B cell (primary cell): ENCODE measurements at regions not wholly inside any gene's neighbourhood (a gene's known extent, or its start where the extent isn't known, plus 50 kb on each side); places are given as distances from the start of the nearest gene placed in this dataset.
"Not testable (repeated sequence)": the region's sequence is repeated elsewhere in the genome, so short reads cannot be mapped to it uniquely, and the experiment has no call there.

ENCODE experiments used
- ATAC-seq: fragments of 200-7000 bp; cut with Tn5 transposase; one replicate; pipeline ENCODE4 v1.10.0; 2021; ENCODE audit warnings: low read depth, mild to moderate bottlenecking, moderate number of reproducible peaks, moderate library complexity
- CTCF ChIA-PET: fragments of 350-600 bp; sonication (Branson Sonifier 250); formaldehyde crosslinking; loops from one replicate; lab custom pipeline; 2021; ENCODE audit warnings: antibody characterized with exemption, inconsistent platforms; lab: Charles Lee
- POLR2A ChIA-PET: fragments of 350-600 bp; sonication (Branson Sonifier 250); formaldehyde crosslinking; loops from one replicate; lab custom pipeline; 2021; ENCODE audit warnings: antibody characterized with exemption; lab: Charles Lee
- DNase-seq: peaks from one replicate; pipeline ENCODE4 v3.0.0; 2013
- H2AFZ ChIP-seq: 2 replicates; pipeline ENCODE4 v1.6.1; 2012; ENCODE audit warnings: mild to moderate bottlenecking, low read depth, low read length; ENCODE audit not compliant: insufficient read depth, poor library complexity, severe bottlenecking
- H3K27ac ChIP-seq, 2 donors: 1 replicate in 1 of 2; 2 replicates in 1 of 2; pipeline ENCODE4 v1.5.1; 2012 to 2013; ENCODE audit warnings: low read length in 2 of 2, mild to moderate bottlenecking in 2 of 2, moderate library complexity in 1 of 2
- H3K27me3 ChIP-seq, 4 experiments: fragments of 200-600 bp in 1 of 4; sonication (generic) in 1 of 4; replicated peaks in 1 of 4; 1 replicate in 2 of 4; 2 replicates in 2 of 4; pipeline versions ENCODE4 v1.6.1 to v1.7.0; 2013 to 2016; ENCODE audit warnings: low read length in 3 of 4, mild to moderate bottlenecking in 2 of 4, mixed read lengths in 1 of 4, moderate library complexity in 1 of 4; ENCODE audit not compliant: insufficient read depth in 4 of 4, control insufficient read depth in 3 of 4; ENCODE audit errors: control extremely low read depth in 1 of 4
- H3K36me3 ChIP-seq, 2 experiments: replicated peaks in 1 of 2; 1 replicate in 1 of 2; 2 replicates in 1 of 2; pipeline versions ENCODE4 v1.6.1 to v1.7.1; 2013; ENCODE audit warnings: low read length in 1 of 2; ENCODE audit not compliant: insufficient read depth in 2 of 2, control insufficient read depth in 1 of 2; ENCODE audit errors: control extremely low read depth in 1 of 2, extremely low read depth in 1 of 2
- H3K4me1 ChIP-seq, 2 donors: fragments of 200-600 bp in 1 of 2; sonication (generic) in 1 of 2; 1 replicate in 1 of 2; 2 replicates in 1 of 2; pipeline versions ENCODE4 v1.5.1 to v1.6.1; 2013 to 2017; ENCODE audit warnings: low read length in 2 of 2; ENCODE audit not compliant: control insufficient read depth in 2 of 2, insufficient read depth in 2 of 2
- H3K4me2 ChIP-seq: replicated peaks from 2 replicates; pipeline ENCODE3; 2012; ENCODE audit warnings: mild to moderate bottlenecking, low read depth, low read length; ENCODE audit not compliant: poor library complexity, severe bottlenecking
- H3K4me3 ChIP-seq, 5 experiments: fragments of 200-600 bp in 1 of 5; sonication (generic) in 1 of 5; 1 replicate in 3 of 5; 2 replicates in 2 of 5; pipeline versions ENCODE4 v1.5.1 to v1.7.0; 2011 to 2016; ENCODE audit warnings: low read length in 4 of 5, mild to moderate bottlenecking in 4 of 5, low read depth in 2 of 5, control low read depth in 1 of 5, moderate library complexity in 1 of 5; ENCODE audit not compliant: insufficient read depth in 1 of 5; ENCODE audit errors: control extremely low read depth in 1 of 5, extremely low read depth in 1 of 5
- H3K79me2 ChIP-seq: fragments of 200-600 bp; sonication (generic); one replicate; pipeline ENCODE4 v1.6.0; 2016; ENCODE audit warnings: low read length; ENCODE audit not compliant: control insufficient read depth, insufficient read depth
- H3K9ac ChIP-seq: fragments of 200-600 bp; sonication (generic); 2 replicates; pipeline ENCODE4 v1.6.1; 2017; ENCODE audit warnings: mild to moderate bottlenecking, low read length, moderate library complexity
- H3K9me3 ChIP-seq, 3 donors: one replicate each; pipeline versions ENCODE4 v1.6.1 to v1.7.1; 2013; ENCODE audit warnings: low read length in 2 of 3; ENCODE audit not compliant: control insufficient read depth in 2 of 3, insufficient read depth in 1 of 3; ENCODE audit errors: control extremely low read depth in 1 of 3
- H4K20me1 ChIP-seq: 2 replicates; pipeline ENCODE4 v1.6.0; 2012; ENCODE audit warnings: mild to moderate bottlenecking, low read length; ENCODE audit not compliant: insufficient read depth, control insufficient read depth, poor library complexity, severe bottlenecking
- H3K27ac Mint-ChIP-seq: one replicate; pipeline ENCODE4 v1.8.0; 2021; ENCODE audit warnings: mixed read lengths
- H3K27me3 Mint-ChIP-seq: one replicate; pipeline ENCODE4 v1.8.0; 2021; ENCODE audit warnings: mixed read lengths
- H3K4me1 Mint-ChIP-seq: one replicate; pipeline ENCODE4 v1.8.0; 2021; ENCODE audit warnings: mixed read lengths
- H3K4me3 Mint-ChIP-seq: one replicate; pipeline ENCODE4 v1.8.0; 2021; ENCODE audit warnings: mixed read lengths
- H3K9me3 Mint-ChIP-seq: one replicate; pipeline ENCODE4 v1.8.0; 2022; ENCODE audit warnings: mixed read lengths; ENCODE audit not compliant: insufficient read depth
- WGBS: methylation state at CpG from one replicate; pipeline ENCODE4 v1.1.5; 2013; ENCODE audit warnings: missing lambda C conversion rate; ENCODE audit not compliant: insufficient coverage; 5-methylcytosine and 5-hydroxymethylcytosine counted together
- intact Hi-C: fragments of 100-400 bp; cut with micrococcal nuclease; formaldehyde crosslinking; loops from one replicate; pipeline ENCODE4 v1.10.0; 2022

DNA sequence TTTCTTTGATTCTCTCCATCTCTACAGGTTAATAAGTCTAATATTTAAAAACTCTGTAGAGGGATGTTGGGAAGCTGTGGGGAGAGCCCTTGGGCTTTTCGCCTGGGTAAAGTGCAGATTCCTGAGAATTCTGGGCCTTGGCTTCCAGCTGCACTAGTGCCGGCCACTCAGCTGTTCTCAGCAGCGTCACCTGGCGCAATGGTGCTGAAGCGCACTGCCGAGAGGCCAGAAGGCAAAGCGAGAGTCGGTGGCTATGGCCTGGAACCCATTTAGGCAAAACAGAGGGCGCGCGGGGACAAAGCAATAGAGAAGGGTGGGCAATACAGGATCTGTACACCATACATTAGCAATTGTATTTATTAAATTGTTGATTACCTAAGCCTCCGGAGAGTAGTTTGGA lies 70.8 kb upstream of the FCGR1A start:
- H3K36me3 ChIP-seq, H3K9me3 Mint-ChIP-seq, H3K9ac ChIP-seq, H3K27me3 Mint-ChIP-seq, H3K27me3 ChIP-seq, H3K27ac ChIP-seq, CTCF ChIA-PET, H3K9me3 ChIP-seq, H3K4me3 Mint-ChIP-seq, H3K4me3 ChIP-seq, H3K4me2 ChIP-seq, intact Hi-C loops, H2AFZ ChIP-seq, DNase-seq, H3K4me1 ChIP-seq, H3K27ac Mint-ChIP-seq, H3K4me1 Mint-ChIP-seq, POLR2A ChIA-PET, H3K79me2 ChIP-seq, H4K20me1 ChIP-seq: not testable (repeated sequence)
- ATAC-seq = peak; percentile 87
- 100% methylated on average over 1 of the region's 12 CpGs for WGBS

DNA sequence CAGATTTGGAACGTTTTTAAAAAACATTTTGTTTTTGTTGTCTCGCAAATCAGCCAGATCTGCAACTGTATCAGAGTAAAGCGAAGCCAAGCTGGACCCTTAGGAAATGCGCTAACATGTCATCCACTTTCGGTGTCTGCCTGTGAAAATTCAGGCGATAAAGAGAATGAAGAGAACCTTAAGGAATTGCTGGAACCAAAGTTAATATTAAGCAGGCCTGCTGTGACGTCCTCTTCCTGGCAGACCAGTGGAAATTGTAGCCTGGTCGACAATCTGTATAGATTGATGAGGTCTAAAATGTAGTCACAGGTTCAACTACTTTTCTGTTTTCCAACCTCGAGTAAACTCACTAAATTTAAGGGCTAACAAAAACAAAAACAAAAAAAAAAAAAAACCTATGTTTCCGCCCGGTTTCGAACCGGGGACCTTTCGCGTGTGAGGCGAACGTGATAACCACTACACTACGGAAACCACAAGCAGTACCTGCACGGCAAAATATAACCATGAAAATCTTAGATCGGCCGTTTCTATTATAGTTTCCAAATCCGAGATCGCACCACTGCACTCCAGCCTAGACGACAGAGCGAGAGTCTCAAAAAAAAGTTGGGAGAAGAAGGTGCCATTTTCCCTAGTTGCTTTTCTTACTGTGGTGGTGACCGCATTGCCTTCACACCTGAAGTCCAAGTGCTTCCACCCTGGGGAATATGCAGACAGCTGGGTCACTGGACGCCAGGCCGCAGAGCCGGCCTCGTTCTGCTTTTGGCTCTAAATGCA lies 70.2 kb upstream of the FCGR1A start:
- H3K27ac Mint-ChIP-seq, POLR2A ChIA-PET, H3K27me3 Mint-ChIP-seq, H3K36me3 ChIP-seq, H3K4me3 Mint-ChIP-seq, H3K4me1 Mint-ChIP-seq, H3K9me3 Mint-ChIP-seq, intact Hi-C loops, ATAC-seq, H3K9me3 ChIP-seq, H3K27me3 ChIP-seq, H3K4me1 ChIP-seq, H4K20me1 ChIP-seq, H3K79me2 ChIP-seq, H3K27ac ChIP-seq, H3K9ac ChIP-seq, CTCF ChIA-PET, H3K4me2 ChIP-seq, H2AFZ ChIP-seq, H3K4me3 ChIP-seq: not testable (repeated sequence)
- DNase-seq = peak; percentile 63
- 64% methylated on average over 2 of the region's 30 CpGs for WGBS

DNA sequence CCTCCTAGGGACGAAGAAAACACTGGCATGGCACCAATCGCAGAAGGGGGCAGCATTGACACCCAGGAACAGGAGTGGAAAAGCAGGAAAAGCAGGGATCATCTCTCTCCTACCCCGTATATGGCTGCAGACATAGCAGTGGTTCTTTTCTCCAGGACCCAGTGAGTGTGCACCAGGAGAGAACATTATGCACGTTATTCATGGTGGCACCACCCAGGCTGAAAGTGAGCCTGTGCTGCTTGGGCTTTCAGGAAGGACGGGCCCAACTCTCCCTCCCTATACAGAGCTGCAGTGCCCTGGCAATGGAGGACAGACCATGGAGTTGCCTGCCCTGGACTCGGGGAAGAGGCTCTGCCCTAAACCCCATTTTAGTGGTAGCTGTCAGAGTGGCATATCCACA lies 69.0 kb upstream of the FCGR1A start:
- CTCF ChIA-PET, POLR2A ChIA-PET, H3K4me3 ChIP-seq, H3K27ac ChIP-seq, DNase-seq, H3K4me3 Mint-ChIP-seq, H3K4me2 ChIP-seq, H3K27ac Mint-ChIP-seq, H3K9me3 ChIP-seq, H3K4me1 Mint-ChIP-seq, H3K36me3 ChIP-seq, intact Hi-C loops, H3K9ac ChIP-seq, H2AFZ ChIP-seq, H3K4me1 ChIP-seq, H4K20me1 ChIP-seq, H3K27me3 ChIP-seq, H3K9me3 Mint-ChIP-seq, ATAC-seq, H3K79me2 ChIP-seq, H3K27me3 Mint-ChIP-seq: not testable (repeated sequence)
- WGBS = no CpG with 5 or more reads among the region's 6 CpGs

DNA sequence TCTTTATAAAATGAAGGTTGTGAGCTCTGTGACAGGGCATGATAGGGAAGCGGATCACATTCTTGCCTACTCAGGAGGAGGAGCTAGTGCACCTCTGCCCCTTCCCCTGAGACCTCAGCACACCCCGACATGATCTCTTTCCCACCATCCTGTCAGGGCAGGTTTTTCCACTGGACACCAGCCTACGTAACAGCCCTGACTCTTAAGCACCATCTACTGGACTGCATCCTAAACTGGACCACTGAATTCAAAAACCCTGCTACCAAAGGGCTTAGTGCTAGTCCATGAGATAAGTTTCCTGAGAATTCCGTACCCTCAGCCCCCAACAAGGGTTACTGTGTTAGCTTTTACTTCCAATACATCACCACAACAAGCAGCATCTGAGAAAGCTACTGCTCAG lies 68.5 kb upstream of the FCGR1A start:
- H3K9me3 Mint-ChIP-seq, intact Hi-C loops, H3K4me1 Mint-ChIP-seq, H3K4me3 Mint-ChIP-seq, H3K27ac Mint-ChIP-seq, H3K79me2 ChIP-seq, H3K27me3 ChIP-seq, H3K27ac ChIP-seq, H3K4me2 ChIP-seq, H3K36me3 ChIP-seq, H3K27me3 Mint-ChIP-seq, H2AFZ ChIP-seq, H3K9ac ChIP-seq, H3K4me3 ChIP-seq, H3K9me3 ChIP-seq, DNase-seq, CTCF ChIA-PET, H3K4me1 ChIP-seq, POLR2A ChIA-PET, ATAC-seq, H4K20me1 ChIP-seq: not testable (repeated sequence)
- no CpG with 5 or more reads among the region's 4 CpGs for WGBS
